ENCODE measurements at regions not wholly inside any gene's neighbourhood (a gene's known extent, or its start where the extent isn't known, plus 50 kb on each side); places are given as distances from the start of the nearest gene placed in this dataset.

- TF ChIP-seq CTCF (IDR thresholded peaks at IDR 0.05; ENCODE audit: low read depth, low read length), result no peak
- DNase-seq (ENCODE audit: low read depth in 2 of 2), result no peak
- H3K4me3 ChIP-seq (replicated peaks in 1 of 2; ENCODE audit: low read depth in 2 of 2, low read length in 2 of 2), result no peak overlapping the region
These were observed 59.8 kb downstream of the SOX11 start for GRCh38 chr2:5751873-5752482.

- TF ChIP-seq CTCF (IDR thresholded peaks at IDR 0.05; ENCODE audit: low read depth, low read length), result no peak
- DNase-seq (ENCODE audit: low read depth in 2 of 2), result no peak
- H3K4me3 ChIP-seq (replicated peaks in 1 of 2; ENCODE audit: low read depth in 2 of 2, low read length in 2 of 2), result no peak overlapping the region
These were observed 64.1 kb downstream of the SOX11 start for GRCh38 chr2:5756272-5756671.

- TF ChIP-seq CTCF (IDR thresholded peaks at IDR 0.05; ENCODE audit: low read depth, low read length), result no peak
- H3K4me3 ChIP-seq (replicated peaks in 1 of 2; ENCODE audit: low read depth in 2 of 2, low read length in 2 of 2), result no peak overlapping the region
- DNase-seq (ENCODE audit: low read depth in 2 of 2), result no peak
These were observed 66.2 kb downstream of the SOX11 start for GRCh38 chr2:5758346-5758745.

- H3K4me3 ChIP-seq (replicated peaks in 1 of 2; ENCODE audit: low read depth in 2 of 2, low read length in 2 of 2), result no peak overlapping the region
- no peak for DNase-seq (ENCODE audit: low read depth in 2 of 2)
- TF ChIP-seq CTCF (IDR thresholded peaks at IDR 0.05; ENCODE audit: low read depth, low read length), result no peak
These were observed 67.8 kb downstream of the SOX11 start for GRCh38 chr2:5759949-5760348.

- no peak for TF ChIP-seq CTCF (IDR thresholded peaks at IDR 0.05; ENCODE audit: low read depth, low read length)
- H3K4me3 ChIP-seq (replicated peaks in 1 of 2; ENCODE audit: low read depth in 2 of 2, low read length in 2 of 2), result no peak overlapping the region
- no peak for DNase-seq (ENCODE audit: low read depth in 2 of 2)
These were observed 71.3 kb downstream of the SOX11 start for GRCh38 chr2:5763531-5763930.

- TF ChIP-seq CTCF (IDR thresholded peaks at IDR 0.05; ENCODE audit: low read depth, low read length), result no peak
- no peak for DNase-seq (ENCODE audit: low read depth in 2 of 2)
- H3K4me3 ChIP-seq (replicated peaks in 1 of 2; ENCODE audit: low read depth in 2 of 2, low read length in 2 of 2), result no peak overlapping the region
These were observed 71.9 kb downstream of the SOX11 start for GRCh38 chr2:5764041-5764440.

- no peak overlapping the region for H3K4me3 ChIP-seq (replicated peaks in 1 of 2; ENCODE audit: low read depth in 2 of 2, low read length in 2 of 2)
- TF ChIP-seq CTCF (IDR thresholded peaks at IDR 0.05; ENCODE audit: low read depth, low read length), result no peak
- no peak for DNase-seq (ENCODE audit: low read depth in 2 of 2)
These were observed 73.9 kb downstream of the SOX11 start for GRCh38 chr2:5766056-5766455.

All from cardiac fibroblast (primary cell).